ENCODE measurements at regions not wholly inside any gene's neighbourhood (a gene's known extent, or its start where the extent isn't known, plus 50 kb on each side); places are given as distances from the start of the nearest gene placed in this dataset.

- TF ChIP-seq ZBTB33 (IDR thresholded peaks at IDR 0.05; ENCODE audit: extremely low read depth, insufficient replicate concordance, low read length), result peak; percentile 36
Observed at GRCh38 chr6:18585032-18585573, 198.0 kb downstream of the RNF144B start (continued).

- Histone ChIP-seq H3K79me2 (ENCODE audit: insufficient read depth, low read length) (no peaks in the 10 kb centered on the region), H3K9me3 (ENCODE audit: control insufficient read depth in 1 of 2, insufficient read depth in 1 of 2, low read depth in 1 of 2, low read length in 2 of 2) (no peaks in the 10 kb centered on the region), H3K4me3 (replicated peaks in 1 of 2; ENCODE audit: low read depth in 1 of 2, low read length in 2 of 2) (no peak overlapping the region), H3K36me3 (ENCODE audit: control insufficient read depth in 1 of 2, insufficient read depth in 2 of 2, low read length in 2 of 2) (no peaks in the 10 kb centered on the region), H3K27me3 (ENCODE audit: insufficient read depth, low read length) (no peaks in the 10 kb centered on the region), H3K27ac (ENCODE audit: low read depth, low read length) (no peak overlapping the region), H3K9me2 (ENCODE audit: insufficient read depth) (no peaks in the 10 kb centered on the region; the same call in 1 of the 2 replicates), H3K4me2 (ENCODE audit: low read length) (no peak overlapping the region), H4K20me1 (ENCODE audit: insufficient read depth) (no peaks in the 10 kb centered on the region), H3K4me1 (ENCODE audit: control insufficient read depth in 1 of 2, insufficient read depth in 2 of 2, low read length in 2 of 2) (peaks cover 12 to 22% of the 10 kb centered on the region in 2 experiments), H2AFZ (ENCODE audit: low read depth, low read length, poor library complexity, severe bottlenecking) (no peak overlapping the region), H3K9ac (ENCODE audit: low read length) (no peak overlapping the region)
- RAD21 ChIA-PET (ENCODE audit: low non-redundant PET in 1 of 2, low total read pairs in 2 of 2, uncharacterized antibody in 2 of 2, unreplicated experiment in 2 of 2), result no interaction called here
- POLR2A ChIA-PET, result no interaction called here
- BruUV-seq (replicated peaks), result no TSS peak
- no peak for ATAC-seq
- CTCF ChIA-PET, result no interaction called here
- intact Hi-C loops (cut with micrococcal nuclease), result no loop called here
- DNase-seq (ENCODE audit: low read depth, low spot score), result no peak
- no peak for TF ChIP-seq REST (IDR thresholded peaks at IDR 0.05; ENCODE audit: low read depth)
- TF ChIP-seq EZH2phosphoT487 (IDR thresholded peaks at IDR 0.05; ENCODE audit: borderline replicate concordance), result no peak
- no peak for TF ChIP-seq POLR2AphosphoS5 (IDR thresholded peaks at IDR 0.05; ENCODE audit: low read depth, low read length)
- no peak for TF ChIP-seq ZFX (IDR thresholded peaks at IDR 0.05)
- TF ChIP-seq ELF1 (IDR thresholded peaks at IDR 0.05; ENCODE audit: borderline replicate concordance, low read depth), result no peak
- no peak for TF ChIP-seq JUND (IDR thresholded peaks at IDR 0.05)
- no peak for TF ChIP-seq ZBTB33 (IDR thresholded peaks at IDR 0.05; ENCODE audit: extremely low read depth, insufficient replicate concordance, low read length)
- TF ChIP-seq SP1 (IDR thresholded peaks at IDR 0.05; ENCODE audit: low read depth), result no peak
- TF ChIP-seq POLR2A (IDR thresholded peaks at IDR 0.05; ENCODE audit: borderline replicate concordance, extremely low read depth, insufficient read depth, insufficient read length), result no peak
- no peak for TF ChIP-seq ZNF274 (IDR thresholded peaks at IDR 0.05; ENCODE audit: low read depth, low read length)
- TF ChIP-seq SRF (IDR thresholded peaks at IDR 0.05; ENCODE audit: low read depth), result no peak
- no peak for TF ChIP-seq ATF3 (IDR thresholded peaks at IDR 0.05)
- no peak for TF ChIP-seq CBX3 (IDR thresholded peaks at IDR 0.05; ENCODE audit: low read depth)
- no peak for TF ChIP-seq MAX (IDR thresholded peaks at IDR 0.05)
- TF ChIP-seq CEBPB (IDR thresholded peaks at IDR 0.05; ENCODE audit: low read depth), result no peak
- TF ChIP-seq CTCF (IDR thresholded peaks at IDR 0.05 in 2 of 3, conservative IDR thresholded peaks at IDR 0.05 in 1 of 3; ENCODE audit: borderline replicate concordance in 1 of 3, insufficient read depth in 1 of 3, low read depth in 2 of 3, low read length in 2 of 3), result no peak
Observed at GRCh38 chr6:18586133-18586532, 199.0 kb downstream of the RNF144B start.
